Erythroblast (primary cell): ENCODE measurements at regions not wholly inside any gene's neighbourhood (a gene's known extent, or its start where the extent isn't known, plus 50 kb on each side); places are given as distances from the start of the nearest gene placed in this dataset.

Experiments used
- DNase-seq, 2 experiments: peaks; one replicate each; lab custom pipeline; 2025; lab: John Stamatoyannopoulos, UW
- GATA1 ChIP-seq: IDR thresholded peaks from 2 replicates; pipeline ENCODE4 v1.6.1; 2011; ENCODE audit warnings: low read depth, mild to moderate bottlenecking, control low read depth, low read length, moderate library complexity
- POLR2A ChIP-seq: IDR thresholded peaks from 2 replicates; pipeline ENCODE4 v1.6.1; 2011; ENCODE audit warnings: mild to moderate bottlenecking, low read length

- TF ChIP-seq POLR2A (no peak), GATA1 (no peak)
- DNase-seq: no peak
Measured at GRCh38 chr2:67808112-67808511, 254.7 kb downstream of the C1D start.

DNA sequence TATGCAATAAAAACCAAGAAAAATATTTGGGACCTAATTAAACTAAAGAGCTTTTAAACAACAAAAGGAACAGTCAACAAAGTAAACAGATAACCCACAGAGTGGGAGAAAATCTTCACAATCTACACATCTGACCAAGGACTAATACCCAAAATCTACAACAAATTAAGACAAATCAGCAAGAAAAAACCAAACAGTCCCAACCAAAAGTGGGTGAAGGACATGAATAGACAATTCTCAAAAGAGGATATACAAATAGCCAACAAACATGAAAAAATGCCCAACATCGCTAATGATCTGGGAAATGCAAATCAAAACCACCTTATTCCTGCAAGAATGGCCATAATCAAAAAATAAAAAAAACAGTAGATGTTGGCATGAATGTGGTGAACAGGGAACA is 250.1 kb downstream of the C1D start:
- TF ChIP-seq GATA1: no peak
- TF ChIP-seq POLR2A: no peak
- DNase-seq: no peak

DNA sequence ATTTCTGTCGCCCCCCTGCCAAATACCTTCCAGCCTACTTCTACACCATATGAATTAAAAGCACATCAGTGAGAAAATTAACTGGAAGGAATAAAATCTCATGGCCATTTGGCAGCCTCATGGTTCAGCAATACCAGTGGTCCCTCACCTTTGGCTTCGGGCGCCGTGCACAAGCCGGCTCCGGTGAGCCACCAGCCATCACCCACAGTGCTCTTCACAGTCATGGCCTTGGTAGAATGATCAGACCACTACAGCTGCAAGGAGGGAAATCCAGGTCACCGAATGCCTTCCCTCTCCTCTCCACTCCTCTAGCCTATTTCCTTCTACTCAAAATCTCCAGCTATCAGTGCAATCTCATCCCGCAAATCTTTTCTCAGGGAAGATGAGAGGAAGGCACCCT is 239.1 kb downstream of the C1D start:
- DNase-seq: no peak
- TF ChIP-seq POLR2A (no peak), GATA1 (no peak)

- TF ChIP-seq POLR2A: no peak
- no peak for TF ChIP-seq GATA1
- no peak for DNase-seq
Measured at GRCh38 chr2:67824186-67824585, 238.6 kb downstream of the C1D start.

GRCh38 chr2:67825476-67825875 is 237.3 kb downstream of the C1D start:
- TF ChIP-seq GATA1: no peak
- TF ChIP-seq POLR2A: no peak
- DNase-seq: no peak

- TF ChIP-seq GATA1 (no peak), POLR2A (no peak)
- no peak for DNase-seq
Measured at GRCh38 chr2:67828066-67828465, 234.7 kb downstream of the C1D start.

GRCh38 chr2:67829470-67829869 is 233.3 kb downstream of the C1D start:
- TF ChIP-seq POLR2A (no peak), GATA1 (no peak)
- no peak for DNase-seq

GRCh38 chr2:67833632-67834031 is 229.2 kb downstream of the C1D start:
- TF ChIP-seq POLR2A (no peak), GATA1 (no peak)
- no peak for DNase-seq

- no peak for DNase-seq
- TF ChIP-seq POLR2A (no peak), GATA1 (no peak)
Measured at GRCh38 chr2:67834482-67834881, 228.3 kb downstream of the C1D start.

DNA sequence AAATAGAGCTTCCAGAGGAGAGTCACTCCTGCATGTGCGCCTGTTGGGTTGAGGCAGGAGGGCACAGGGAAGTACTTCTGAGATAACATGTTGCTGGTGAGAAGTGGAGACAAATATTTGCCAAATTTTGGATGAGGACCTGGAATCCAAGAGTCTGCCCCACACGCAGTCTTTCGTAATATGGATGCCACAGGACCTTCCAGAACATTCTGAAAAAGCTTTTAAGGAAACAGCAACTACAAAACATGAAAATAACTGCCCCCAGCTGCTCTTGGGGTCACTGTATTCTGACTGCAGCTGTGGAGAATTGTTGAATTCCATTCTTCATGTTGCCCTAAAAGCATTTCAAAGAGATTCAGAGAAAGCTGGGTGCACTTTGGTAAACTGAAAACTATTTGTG is 227.5 kb downstream of the C1D start:
- DNase-seq: no peak
- TF ChIP-seq POLR2A (no peak), GATA1 (no peak)

DNA sequence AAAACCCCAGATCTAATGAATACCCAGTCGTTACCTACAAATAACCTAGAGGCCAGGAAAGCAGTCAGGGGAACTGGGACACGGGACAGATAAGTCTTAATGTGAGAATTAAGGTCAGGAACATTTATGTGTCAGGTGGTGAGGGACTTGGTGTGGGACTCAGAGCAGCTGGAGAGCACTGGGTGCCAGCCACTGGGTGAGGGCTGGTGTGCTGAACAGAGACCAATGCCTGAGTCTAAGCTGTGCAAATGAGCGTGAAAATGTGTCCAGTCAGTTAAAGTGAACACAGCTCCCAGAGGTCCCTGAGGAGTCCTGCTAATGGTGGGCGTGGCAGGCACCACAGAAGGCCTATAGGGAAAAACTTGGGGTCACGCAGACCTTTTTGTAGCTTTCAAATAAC is 225.9 kb downstream of the C1D start:
- no peak for TF ChIP-seq POLR2A
- no peak for TF ChIP-seq GATA1
- no peak for DNase-seq

GRCh38 chr2:67838205-67838604 is 224.6 kb downstream of the C1D start:
- TF ChIP-seq POLR2A (no peak), GATA1 (no peak)
- no peak for DNase-seq

DNA sequence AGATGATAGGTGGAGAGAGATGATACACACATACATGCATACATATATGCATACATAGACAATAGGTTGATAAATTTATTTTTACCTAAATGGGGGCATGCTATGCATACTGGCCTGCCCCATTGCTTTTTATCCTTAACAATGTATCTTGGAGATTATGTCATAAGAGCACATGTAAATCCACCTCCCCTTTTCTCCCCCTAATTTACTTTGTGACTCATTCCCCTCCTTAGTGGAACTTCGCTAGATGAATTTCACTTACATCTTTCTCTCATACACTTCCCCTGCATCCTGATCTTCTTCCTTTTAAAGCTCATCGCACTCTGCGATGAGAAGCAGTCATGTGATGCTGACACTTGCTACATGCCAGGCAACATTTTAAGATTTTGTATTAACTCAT is 223.6 kb downstream of the C1D start:
- no peak for DNase-seq
- TF ChIP-seq POLR2A: no peak
- no peak for TF ChIP-seq GATA1

DNA sequence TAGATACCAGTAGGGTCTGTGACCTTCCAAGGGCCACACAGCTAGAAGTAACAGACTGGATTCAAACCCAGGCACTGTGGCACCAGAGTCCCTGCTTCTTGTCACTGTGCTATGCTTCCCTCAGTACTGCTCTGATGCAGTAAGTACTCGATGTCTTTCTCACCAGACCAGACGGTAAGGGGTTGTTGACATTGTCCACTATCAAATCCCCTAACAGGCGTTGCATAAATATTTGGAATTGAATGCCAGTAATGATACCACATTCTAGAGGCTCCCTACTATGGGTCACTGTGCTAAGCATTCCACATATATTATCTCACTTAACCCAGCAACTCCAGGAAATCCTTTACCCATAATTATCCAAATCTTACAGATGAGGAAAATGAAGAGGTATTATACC is 223.1 kb downstream of the C1D start:
- no peak for TF ChIP-seq POLR2A
- TF ChIP-seq GATA1: no peak
- no peak for DNase-seq

- DNase-seq: peak; percentile 34 to 48
- no peak for TF ChIP-seq POLR2A
- TF ChIP-seq GATA1: no peak
Measured at GRCh38 chr2:67840460-67841068, 222.2 kb downstream of the C1D start.

DNA sequence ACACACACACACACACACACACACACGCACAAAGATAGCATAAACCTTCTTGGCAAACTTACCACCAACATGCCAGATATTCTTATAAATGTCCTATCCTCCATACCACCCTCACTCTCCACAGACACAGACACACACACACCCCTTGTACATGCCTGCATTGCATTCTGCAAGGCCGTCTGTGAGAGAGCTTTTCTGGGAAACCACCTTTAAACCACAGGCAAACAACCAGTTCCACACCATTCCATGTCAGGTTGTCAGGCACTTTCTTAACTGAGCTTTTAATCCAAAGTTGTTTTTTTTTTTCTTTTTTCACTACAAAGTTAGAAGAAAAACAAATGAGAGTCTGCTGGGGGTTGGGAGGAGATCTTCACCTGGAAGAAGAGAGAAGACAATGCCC is 221.1 kb downstream of the C1D start:
- TF ChIP-seq POLR2A (no peak), GATA1 (no peak)
- no peak for DNase-seq
